Osteoblast (primary cell): ENCODE measurements at regions not wholly inside any gene's neighbourhood (a gene's known extent, or its start where the extent isn't known, plus 50 kb on each side); places are given as distances from the start of the nearest gene placed in this dataset.

ENCODE experiments used
- DNase-seq: peaks from one replicate; pipeline ENCODE4 v3.0.0; 2011; ENCODE audit warnings: low spot score, mixed read lengths; ENCODE audit not compliant: insufficient read length; ENCODE audit errors: missing footprints
- H2AFZ ChIP-seq: 2 replicates; pipeline ENCODE4 v1.6.0; 2011; ENCODE audit warnings: mild to moderate bottlenecking, low read length
- H3K27ac ChIP-seq: 2 replicates; pipeline ENCODE4 v1.5.1; 2011; ENCODE audit warnings: mild to moderate bottlenecking, low read depth, low read length, moderate library complexity
- H3K27me3 ChIP-seq: 2 replicates; pipeline ENCODE4 v1.6.0; 2012; ENCODE audit warnings: mild to moderate bottlenecking, control low read depth, inconsistent platforms, low read length, moderate library complexity; ENCODE audit not compliant: insufficient read depth
- H3K36me3 ChIP-seq: 2 replicates; pipeline ENCODE4 v1.5.1; 2011; ENCODE audit warnings: mild to moderate bottlenecking, low read length, control low read depth, moderate library complexity; ENCODE audit not compliant: insufficient read depth
- H3K4me1 ChIP-seq: 2 replicates; pipeline ENCODE4 v1.5.1; 2011; ENCODE audit warnings: mild to moderate bottlenecking, low read length, control low read depth, moderate library complexity; ENCODE audit not compliant: insufficient read depth
- H3K4me2 ChIP-seq: 2 replicates; pipeline ENCODE4 v1.6.0; 2011; ENCODE audit warnings: mild to moderate bottlenecking, low read length; ENCODE audit not compliant: insufficient read depth
- H3K4me3 ChIP-seq: fragments of 200-600 bp; sonication (generic); 3 replicates; pipeline ENCODE4 v1.5.1; 2012; ENCODE audit warnings: mild to moderate bottlenecking, low read length, inconsistent platforms; ENCODE audit not compliant: insufficient read depth
- H3K79me2 ChIP-seq: 2 replicates; pipeline ENCODE4 v1.6.0; 2012; ENCODE audit warnings: mild to moderate bottlenecking, low read length, control low read depth, inconsistent platforms; ENCODE audit not compliant: insufficient read depth
- H3K9me3 ChIP-seq: 2 replicates; pipeline ENCODE4 v1.5.1; 2011; ENCODE audit warnings: low read depth, low read length, control low read depth
- H4K20me1 ChIP-seq: 2 replicates; pipeline ENCODE4 v1.6.0; 2012; ENCODE audit warnings: mild to moderate bottlenecking, low read length, control low read depth; ENCODE audit not compliant: insufficient read depth
- TF ChIP-seq, protein P1 (sequence below): IDR thresholded peaks from 2 replicates; pipeline ENCODE4 v1.5.1; 2011; ENCODE audit warnings: mild to moderate bottlenecking, low read depth, low read length, moderate library complexity; ENCODE audit errors: extremely low read depth

DNA sequence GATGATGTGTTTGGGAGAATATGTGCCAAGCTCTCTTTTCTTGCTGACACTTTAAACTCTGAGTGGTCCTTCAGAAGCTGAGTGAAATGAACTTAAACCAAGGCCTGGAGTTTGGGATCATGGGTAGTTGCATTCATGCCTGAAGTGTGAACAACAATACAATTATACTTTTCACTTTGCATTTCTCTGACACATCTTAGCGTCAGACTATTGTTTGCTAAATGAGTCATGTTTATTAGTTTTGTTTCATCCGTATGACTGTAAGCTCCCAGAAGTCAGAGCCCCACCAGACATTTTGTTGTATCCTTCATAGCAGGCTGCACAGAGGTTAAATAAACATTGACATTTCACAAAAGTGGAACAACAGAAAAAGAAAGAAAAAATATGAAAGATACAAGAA, 542.6 kb downstream of the TUSC7 start:
- no peaks in the 10 kb centered on the region for H3K36me3 ChIP-seq
- H3K27me3 ChIP-seq, result no peaks in the 10 kb centered on the region
- DNase-seq, result peak; percentile 10
- no peak overlapping the region for H3K27ac ChIP-seq
- H3K9me3 ChIP-seq, result no peaks in the 10 kb centered on the region
- H3K4me2 ChIP-seq, result no peak overlapping the region
- H3K4me1 ChIP-seq, result no peaks in the 10 kb centered on the region
- H3K79me2 ChIP-seq, result no peaks in the 10 kb centered on the region
- TF ChIP-seq, protein P1, sequence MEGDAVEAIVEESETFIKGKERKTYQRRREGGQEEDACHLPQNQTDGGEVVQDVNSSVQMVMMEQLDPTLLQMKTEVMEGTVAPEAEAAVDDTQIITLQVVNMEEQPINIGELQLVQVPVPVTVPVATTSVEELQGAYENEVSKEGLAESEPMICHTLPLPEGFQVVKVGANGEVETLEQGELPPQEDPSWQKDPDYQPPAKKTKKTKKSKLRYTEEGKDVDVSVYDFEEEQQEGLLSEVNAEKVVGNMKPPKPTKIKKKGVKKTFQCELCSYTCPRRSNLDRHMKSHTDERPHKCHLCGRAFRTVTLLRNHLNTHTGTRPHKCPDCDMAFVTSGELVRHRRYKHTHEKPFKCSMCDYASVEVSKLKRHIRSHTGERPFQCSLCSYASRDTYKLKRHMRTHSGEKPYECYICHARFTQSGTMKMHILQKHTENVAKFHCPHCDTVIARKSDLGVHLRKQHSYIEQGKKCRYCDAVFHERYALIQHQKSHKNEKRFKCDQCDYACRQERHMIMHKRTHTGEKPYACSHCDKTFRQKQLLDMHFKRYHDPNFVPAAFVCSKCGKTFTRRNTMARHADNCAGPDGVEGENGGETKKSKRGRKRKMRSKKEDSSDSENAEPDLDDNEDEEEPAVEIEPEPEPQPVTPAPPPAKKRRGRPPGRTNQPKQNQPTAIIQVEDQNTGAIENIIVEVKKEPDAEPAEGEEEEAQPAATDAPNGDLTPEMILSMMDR, result no peak
- H2AFZ ChIP-seq, result no peak overlapping the region
- no peak overlapping the region for H3K4me3 ChIP-seq
- no peaks in the 10 kb centered on the region for H4K20me1 ChIP-seq

DNA sequence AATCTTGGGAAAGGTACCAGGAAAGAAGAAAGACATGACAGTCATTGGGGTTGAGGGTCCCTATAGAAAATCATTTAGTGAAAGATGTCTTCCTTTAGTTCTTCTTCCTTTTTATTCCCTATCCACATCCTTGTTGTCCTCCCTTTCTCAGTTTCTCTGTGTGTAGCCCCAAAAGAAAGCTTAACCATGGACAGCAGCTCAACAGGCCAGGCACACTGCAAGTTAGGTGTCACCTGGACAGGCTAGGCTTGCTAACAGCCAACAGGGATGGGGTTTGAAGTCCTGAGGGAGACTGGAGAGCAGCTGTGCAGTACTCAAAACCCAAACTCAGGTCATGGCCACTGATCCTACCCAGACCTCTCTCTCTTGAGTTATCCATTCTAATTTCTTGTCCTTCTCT, 543.1 kb downstream of the TUSC7 start:
- Histone ChIP-seq H3K79me2 (no peaks in the 10 kb centered on the region), H3K4me1 (no peaks in the 10 kb centered on the region), H3K4me2 (no peak overlapping the region), H3K27ac (no peak overlapping the region), H2AFZ (no peak overlapping the region), H3K36me3 (no peaks in the 10 kb centered on the region), H4K20me1 (no peaks in the 10 kb centered on the region), H3K4me3 (no peak overlapping the region), H3K9me3 (no peaks in the 10 kb centered on the region), H3K27me3 (no peaks in the 10 kb centered on the region)
- DNase-seq, result no peak
- TF ChIP-seq, protein P1, result no peak

DNA sequence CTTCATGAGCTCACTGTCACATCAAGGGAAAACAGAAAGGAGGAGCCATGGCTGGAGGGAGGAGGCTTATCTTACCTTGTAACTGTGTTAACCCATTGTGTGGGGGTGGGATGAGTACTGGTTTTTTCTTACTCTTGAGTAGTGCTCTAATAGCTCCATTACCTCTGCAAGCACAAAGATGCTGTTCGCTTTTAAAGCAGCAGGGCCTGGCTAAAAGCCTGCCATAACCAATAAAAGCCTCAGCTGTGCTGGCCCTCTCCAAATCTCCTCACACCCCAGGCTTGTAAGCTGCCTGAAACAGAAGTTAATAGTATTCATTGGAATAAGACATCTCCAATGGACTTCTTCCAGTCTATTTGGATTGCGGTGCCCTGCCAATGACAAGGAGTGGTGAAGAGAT, 544.1 kb downstream of the TUSC7 start:
- Histone ChIP-seq H2AFZ (no peak overlapping the region), H3K27me3 (no peaks in the 10 kb centered on the region), H3K4me2 (no peak overlapping the region), H3K4me1 (no peaks in the 10 kb centered on the region), H3K79me2 (no peaks in the 10 kb centered on the region), H3K36me3 (no peaks in the 10 kb centered on the region), H3K9me3 (no peaks in the 10 kb centered on the region), H3K27ac (no peak overlapping the region), H4K20me1 (no peaks in the 10 kb centered on the region), H3K4me3 (no peak overlapping the region)
- TF ChIP-seq, protein P1, result no peak
- no peak for DNase-seq

DNA sequence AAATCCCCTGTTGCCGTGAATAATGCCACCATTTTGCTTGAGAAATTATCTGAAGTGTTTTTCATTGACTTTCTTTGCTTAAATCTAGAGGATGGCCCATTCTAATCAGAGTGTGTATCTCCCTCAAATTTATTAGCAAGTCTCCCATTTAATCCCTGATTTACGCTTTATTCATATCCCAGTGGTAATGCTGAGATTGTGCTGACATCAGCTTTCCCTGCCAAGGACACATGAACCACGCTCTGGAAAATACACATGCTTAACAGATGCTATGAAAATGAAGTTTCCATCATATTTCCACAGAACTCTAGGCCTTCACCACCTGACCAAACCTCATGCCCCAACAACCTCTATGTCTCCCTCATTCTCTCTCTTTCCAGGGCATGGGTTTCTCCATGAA, 545.4 kb downstream of the TUSC7 start:
- H3K79me2 ChIP-seq, result no peaks in the 10 kb centered on the region
- no peak overlapping the region for H3K27ac ChIP-seq
- H3K4me2 ChIP-seq, result no peak overlapping the region
- no peaks in the 10 kb centered on the region for H3K36me3 ChIP-seq
- no peaks in the 10 kb centered on the region for H4K20me1 ChIP-seq
- H3K4me3 ChIP-seq, result no peak overlapping the region
- no peaks in the 10 kb centered on the region for H3K4me1 ChIP-seq
- H3K27me3 ChIP-seq, result no peaks in the 10 kb centered on the region
- TF ChIP-seq, protein P1, result no peak
- no peak for DNase-seq
- no peaks in the 10 kb centered on the region for H3K9me3 ChIP-seq
- H2AFZ ChIP-seq, result no peak overlapping the region
